Activated CD4-positive, alpha-beta T cell treated with anti-CD3 and anti-CD28 coated beads, Interleukin-2, amount 50 U/mL, for 48 hours (primary cell): ENCODE measurements at regions not wholly inside any gene's neighbourhood (a gene's known extent, or its start where the extent isn't known, plus 50 kb on each side); places are given as distances from the start of the nearest gene placed in this dataset.

Experiments
- DNase-seq, 2 experiments: peaks; one replicate each; pipeline ENCODE4 v3.0.0-alpha.2; 2020

DNA sequence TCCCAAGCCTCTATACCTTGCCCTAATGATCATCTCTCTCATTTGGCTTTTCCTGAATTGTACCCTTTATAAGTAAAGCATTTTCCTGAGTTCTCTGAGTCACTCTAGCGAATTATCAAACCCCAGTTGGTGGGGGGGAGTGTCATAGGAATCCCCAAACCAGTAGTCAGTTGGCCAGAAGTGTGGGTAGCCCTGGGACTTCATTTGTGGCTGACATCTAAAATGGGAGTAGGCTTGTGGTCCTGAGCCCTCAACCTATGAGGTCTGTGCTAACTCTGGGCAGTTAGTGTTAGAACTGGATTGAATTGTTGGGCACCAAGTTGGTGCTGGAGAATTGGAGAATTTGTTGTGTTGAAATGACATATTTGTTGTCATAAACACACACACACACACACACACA is 91.3 kb downstream of the BBS10 start:
- DNase-seq = no peak

DNA sequence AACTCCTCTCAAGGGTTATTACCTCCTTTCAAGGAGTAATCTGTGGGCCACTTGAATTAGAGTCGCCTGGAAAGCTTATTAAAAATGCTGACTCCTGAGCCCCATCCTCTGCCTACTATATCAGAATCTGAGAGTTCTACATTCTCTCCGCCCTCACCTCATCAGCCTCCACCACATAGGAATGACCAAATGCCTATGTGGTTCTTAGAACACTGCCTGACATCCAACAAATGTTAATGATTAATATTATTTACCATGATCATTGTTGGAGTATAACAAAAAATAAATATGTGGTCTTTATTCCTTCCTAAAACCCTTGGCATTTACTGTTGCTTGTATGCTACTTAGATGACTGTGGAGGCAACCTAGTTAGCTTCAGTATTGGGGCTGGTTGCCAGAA is 91.9 kb downstream of the BBS10 start:
- no peak for DNase-seq

DNA sequence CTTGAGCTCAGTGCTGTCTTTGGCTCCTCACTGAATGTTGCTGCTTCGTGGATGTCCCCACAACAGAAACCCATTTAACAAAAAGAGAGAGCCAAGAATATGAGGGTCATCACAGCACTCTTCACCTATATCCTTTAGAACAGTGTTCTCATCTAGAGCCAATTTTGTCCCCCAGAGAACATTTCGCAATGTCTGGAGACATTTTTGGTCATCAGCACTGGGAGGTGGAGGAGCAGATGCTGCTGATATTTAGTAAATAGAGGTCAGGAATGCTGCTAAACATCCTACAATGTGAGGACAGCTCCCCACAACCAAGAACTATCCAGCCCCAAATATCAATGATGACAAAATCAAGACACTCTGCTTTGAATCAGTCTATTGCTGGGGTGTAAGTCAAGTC is 92.5 kb downstream of the BBS10 start:
- no peak for DNase-seq

DNA sequence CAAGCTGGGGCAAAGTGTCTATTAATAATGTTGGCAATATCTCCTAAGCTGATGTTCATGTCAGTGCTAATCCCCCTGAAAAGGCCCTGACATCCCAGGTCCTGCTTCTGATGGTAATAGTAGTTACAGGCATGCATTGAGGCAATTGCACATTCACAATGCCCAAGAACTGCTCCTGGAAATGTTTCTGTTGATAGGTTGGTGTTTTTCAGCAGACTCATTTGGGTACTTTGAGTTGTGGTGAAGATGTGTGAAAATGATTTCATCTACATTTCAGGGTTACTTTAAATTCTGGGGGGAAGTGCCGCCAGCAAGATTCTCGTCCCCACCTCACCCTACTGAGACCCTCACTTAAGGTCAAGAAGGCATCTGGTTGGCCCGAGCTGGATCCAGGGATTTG is 92.9 kb downstream of the BBS10 start:
- DNase-seq = no peak

DNA sequence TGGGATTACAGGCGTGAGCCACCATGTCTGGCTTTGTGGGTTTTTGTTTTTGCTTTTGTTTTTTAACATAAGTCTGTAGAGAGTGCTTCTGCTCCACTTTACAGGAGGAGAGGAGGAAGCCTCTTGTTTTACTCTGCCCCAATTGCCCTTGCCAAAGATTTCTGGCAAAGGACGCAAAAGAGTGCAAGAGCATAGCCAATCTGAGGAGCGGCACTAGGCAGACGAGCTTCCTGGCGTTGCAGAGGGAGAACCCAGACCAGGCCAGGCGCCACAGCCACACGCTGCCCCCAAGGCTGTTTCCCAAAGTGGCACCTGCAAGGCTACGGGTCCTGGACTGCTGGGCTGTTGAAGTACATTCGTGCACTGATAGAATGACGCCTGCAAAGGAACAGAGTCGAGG is 96.2 kb downstream of the BBS10 start:
- DNase-seq = no peak

DNA sequence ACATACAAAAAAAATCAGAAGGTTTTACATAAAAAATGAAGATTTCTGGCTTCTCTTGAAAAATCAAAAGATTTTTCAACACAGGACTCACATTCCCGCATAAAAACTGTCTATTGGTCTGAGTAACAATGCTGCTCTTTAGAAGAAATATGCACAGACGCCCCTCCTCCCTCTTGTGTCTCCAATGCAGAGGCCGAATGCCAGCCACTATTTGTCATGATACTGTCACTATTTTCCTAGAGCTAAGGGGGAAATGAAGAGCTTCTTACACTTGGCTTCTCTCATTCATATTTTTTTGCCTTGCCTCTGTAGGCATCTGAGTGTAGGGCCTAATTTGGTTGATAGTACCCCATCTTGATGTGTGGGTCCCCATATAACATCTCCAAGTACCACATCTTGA is 98.0 kb downstream of the BBS10 start:
- DNase-seq = no peak

DNA sequence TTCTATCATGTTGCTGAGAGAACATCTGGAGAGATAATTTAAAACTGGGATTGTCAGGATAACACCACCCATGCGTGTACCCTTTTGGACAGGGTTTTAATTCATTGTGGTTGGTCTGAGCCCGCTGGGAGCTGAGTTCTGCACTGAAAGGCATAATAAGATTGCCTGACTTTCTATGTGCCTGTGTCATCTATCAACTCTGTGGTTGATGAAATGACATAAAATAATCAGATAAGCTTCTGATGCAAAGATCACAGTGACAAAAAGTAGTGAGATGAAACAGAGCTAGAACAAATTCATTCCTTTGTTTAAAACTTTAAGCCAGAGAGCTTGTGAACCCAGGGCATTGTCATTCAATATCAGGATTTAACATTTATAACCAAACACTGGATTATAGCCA is 98.7 kb downstream of the BBS10 start:
- no peak for DNase-seq

DNA sequence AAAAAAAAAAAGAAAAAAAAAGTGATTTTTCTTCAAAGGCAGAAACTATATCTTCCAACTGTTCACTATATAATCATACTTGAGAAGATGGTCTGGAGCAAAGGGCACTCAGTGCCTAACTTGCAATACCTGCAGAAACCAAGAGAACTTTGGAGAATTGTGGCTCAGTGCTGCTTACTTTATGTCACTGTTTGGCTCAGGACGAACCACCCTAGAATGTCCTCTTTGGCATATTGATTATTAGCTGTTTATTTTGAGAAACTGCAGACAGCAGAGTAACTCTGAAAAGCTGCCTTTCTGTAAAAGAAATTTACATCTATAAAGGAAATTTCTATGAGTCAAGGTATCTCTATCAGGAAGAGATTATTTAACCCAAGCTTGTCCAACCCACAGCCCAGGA is 100.2 kb downstream of the BBS10 start:
- no peak for DNase-seq

DNA sequence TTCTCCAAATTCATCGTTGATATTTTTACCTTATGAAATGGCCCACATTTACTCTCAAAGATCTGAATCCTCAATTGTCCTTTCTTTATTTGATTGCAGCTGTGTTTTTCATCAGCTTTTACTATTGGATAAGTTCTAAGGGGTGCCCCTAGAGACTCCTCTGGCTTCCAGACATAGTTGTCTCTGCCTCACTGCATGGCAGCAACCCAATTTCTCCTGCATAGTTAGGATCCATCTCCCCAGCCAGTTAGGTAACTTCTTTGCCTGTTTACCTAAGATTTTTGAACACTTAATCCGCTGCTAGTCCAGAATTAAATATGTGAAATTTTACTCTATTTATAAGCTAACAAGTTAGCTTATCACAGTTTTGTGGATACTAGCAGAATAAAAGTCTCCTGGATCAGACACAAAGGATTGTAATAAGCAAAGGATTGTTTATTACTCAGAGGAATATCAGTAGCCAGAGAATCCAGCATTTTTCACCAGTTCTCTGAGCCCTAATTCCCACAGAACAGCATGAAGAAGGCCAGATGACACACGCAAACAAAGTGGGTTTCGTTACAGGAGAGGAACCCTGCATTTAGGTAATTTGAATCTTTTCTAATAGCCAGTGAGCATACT is 101.1 kb downstream of the BBS10 start:
- DNase-seq = no peak

DNA sequence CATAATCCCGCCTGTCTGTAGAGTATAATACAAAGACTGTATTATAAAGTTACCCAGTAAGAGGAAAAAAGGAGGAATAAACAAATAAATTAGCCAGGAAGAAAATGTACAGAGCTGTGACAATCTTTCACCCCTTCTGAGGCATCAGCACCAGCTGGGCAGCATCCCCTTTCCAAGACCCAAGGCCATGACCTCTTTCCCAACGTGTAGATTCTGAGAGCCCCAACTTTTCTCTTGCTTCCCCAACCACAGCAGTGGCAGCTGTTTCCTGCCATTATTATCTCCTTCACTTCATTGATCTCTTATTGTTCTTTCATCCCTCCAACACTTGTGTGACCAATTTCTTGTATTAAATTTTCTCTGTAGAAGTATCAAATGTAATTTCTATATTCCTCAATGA is 101.6 kb downstream of the BBS10 start:
- DNase-seq = no peak

DNA sequence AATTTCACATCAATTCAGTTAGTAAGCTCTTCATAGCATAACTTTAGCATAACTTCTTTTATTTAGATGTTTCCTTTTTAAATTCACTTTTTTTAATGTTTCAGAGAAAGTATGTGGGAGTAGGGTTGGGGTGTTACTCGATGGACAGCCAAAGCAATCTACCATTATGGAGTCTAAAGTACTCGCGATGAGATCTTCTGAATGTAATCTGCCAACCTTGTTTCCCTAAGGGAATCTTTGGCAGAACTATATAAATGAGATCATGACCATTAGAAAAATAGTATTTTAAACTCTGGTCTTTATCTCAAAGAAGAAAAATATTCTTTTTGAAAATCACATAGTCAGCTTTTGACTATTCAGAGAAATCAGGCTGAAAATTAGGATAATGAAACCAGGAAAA is 103.9 kb downstream of the BBS10 start:
- DNase-seq = no peak

DNA sequence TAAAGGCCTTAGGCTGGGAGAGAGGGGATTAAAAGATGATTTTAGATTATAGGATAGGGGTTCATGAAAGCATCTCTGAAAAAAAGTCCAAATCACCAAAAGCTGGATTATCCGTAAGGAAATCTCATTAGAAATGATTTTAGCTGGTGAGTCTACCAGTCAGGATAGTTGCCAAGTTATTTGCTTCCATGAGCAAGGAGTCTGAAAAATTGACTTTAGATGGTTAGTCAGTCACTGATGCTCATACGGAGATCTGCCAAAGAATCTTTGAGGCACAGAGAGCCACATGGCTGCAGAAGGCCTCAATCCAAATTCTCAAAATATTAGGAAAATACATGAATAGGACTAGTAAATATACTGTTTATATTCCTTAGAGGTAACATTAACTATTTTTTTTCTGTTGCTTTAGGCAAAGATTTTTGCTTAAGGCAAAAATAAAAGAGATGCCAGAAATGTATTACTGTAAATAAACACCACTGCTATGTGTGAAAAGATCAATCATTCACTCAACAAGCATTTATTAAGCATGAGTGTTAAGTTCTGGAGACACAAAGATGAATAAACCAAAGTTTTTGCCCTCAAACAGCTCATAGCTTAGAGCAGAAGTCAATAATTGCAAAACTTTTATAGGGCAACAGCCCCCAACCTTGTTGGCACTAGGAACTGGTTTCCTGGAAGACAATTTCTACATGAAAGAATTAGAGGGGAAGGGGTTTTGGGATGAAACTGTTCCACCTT is 105.2 kb downstream of the BBS10 start:
- no peak for DNase-seq

DNA sequence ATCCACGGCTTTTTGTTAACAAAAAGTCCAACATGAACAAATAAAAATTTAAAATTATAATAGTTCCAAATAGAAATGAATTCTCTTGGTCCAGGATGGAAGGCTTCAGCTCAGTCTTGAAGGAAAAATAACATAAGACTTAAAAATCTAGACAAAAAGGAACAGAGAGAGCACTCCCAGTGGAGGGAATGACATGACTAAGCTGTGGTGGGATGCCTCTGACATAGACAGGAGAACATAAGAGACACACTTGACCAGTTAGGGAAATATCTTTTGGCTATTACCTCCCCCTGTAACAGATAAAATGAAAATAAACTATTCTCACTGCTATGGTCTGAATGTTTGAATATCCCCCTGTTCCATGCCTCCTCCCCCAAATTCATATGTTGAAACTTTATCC is 106.8 kb downstream of the BBS10 start:
- DNase-seq = no peak

DNA sequence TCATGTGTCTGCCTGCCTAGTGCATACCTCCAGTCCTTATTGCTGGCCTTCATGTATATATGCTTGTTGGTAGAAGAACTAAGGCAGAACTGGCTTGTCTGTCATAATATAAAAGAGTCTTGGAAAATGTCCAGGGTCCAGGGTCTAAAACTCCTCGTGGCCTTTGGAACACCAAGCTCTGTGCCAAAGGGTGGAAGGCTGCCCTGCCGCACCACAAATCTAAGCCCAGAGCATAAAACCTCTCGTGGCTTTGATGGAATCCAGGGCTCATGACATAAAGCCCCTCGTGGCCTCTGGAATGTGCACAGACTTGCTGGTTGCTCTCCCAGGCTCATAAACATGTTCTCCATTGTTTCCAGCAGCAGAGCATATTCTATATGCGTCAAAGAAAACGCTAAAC is 107.9 kb downstream of the BBS10 start:
- no peak for DNase-seq

DNA sequence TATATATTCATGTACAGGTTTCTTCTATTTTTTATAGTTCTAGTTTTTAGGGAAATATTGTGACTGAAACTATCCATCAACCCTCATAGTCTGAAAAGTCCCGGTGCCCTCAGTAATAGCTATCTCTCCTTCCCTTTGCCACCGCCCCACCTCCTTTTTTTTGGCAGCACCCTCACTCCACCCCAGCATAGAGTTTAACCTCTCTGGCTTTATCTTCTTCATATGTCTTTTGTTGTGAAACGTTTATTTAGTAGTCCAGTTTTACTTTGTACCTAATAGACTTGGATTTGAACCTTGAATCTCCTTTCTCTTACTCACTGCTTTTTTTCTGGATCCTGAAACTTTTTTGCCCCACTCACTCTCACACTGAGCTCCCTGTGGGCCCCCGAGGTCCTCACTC is 109.5 kb downstream of the BBS10 start:
- no peak for DNase-seq

DNA sequence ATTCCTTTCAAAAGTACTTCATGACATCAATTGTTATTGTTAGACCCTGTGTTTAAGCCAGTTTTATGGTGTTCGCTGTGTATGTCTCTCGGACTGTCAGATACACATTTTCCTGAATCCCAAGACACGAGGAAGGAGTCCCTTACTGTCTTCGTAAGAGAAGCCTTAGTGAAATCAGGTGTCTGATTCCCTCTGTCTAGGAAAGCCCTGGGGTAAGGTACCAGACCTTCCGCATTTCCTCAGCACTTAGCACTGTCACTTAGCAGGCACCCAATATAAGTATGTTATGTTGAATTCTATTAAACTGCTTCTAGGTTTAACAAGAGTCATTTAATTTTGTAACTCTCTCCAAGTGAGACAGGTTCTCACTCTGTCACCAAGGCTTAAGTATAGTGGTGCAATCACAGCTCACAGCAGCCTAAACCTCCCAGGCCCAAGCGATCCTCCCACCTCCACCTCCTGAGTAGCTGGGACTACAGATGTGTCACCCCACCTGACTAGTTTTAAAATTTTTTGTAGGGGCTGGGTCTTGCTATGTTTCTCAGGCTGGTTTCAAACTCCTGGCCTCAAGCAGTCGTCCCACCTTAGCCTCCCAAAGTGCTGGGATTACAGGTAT is 111.0 kb downstream of the BBS10 start:
- no peak for DNase-seq

DNA sequence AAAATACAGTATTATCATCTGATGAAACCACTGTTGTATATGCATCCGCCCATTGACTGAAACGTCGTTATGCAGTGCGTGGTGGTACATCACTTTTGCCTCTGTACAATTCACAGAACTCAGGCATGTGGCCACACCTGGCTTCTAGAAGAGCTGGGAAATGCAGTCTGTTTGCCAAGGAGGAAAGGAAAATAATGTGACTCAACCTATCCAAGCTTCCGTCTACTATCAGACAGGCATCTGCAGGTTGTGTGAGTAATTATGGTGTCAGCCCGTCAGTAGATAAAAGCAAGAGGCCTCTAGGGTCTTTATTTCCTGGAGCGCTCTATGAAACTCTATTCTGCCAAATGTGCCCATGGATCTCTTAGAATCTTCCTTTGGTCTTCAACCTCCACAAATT is 111.6 kb downstream of the BBS10 start:
- no peak for DNase-seq

DNA sequence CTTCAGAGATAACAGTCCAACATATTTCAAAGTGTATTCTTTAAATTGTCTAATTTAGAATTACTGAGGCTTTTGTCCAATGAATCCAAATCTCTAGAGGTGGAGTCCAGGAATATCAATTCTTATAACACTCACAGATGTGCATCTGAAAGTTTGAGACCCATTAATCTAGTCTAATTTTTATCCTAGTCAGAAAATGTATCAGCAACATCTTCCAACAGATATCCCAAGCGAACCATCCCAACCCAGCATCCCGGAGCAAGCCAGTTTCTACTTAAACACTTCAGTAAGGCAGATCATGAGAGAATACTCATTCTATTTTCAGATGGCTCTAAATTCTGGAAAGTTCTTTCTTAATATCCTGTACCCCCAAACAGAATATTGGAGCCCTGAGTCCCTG is 113.5 kb downstream of the BBS10 start:
- DNase-seq = no peak

DNA sequence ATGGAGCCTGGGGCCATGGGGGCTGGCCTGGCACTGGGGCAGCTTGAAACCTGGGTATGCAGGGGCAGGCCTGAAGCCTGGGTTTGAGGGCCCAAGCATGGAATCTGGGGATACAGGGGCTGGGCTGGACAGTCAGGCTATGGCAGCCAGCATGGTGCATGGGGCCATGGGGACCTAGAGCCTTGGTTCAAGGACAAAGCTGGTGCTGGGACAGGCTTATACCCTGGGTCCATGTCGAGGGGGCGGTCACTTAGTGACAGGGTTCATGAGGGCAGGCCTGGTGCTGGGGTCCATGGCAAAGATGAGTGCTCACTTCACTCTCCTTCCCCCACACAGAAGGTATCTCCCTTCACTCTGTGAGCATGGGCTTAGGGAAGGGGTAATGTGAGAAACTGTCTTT is 116.2 kb downstream of the BBS10 start:
- no peak for DNase-seq

DNA sequence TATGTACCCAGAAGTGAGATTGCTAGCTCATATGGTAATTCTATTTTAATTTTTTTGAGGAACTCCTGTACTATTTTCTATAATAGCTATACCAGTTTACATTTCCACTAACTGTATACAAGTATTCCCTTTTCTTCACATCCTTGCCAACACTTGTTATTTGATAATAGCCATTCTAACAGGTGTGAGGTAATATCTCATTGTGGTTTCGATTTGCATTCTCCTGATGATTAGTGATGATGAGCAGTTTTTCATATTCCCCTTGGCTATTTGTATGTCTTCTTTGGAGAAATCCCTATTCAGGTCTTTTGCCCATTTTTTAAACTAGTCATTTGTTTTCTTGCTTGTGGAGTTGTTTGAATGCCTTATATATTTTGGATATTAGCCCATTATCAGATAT is 121.3 kb downstream of the BBS10 start:
- DNase-seq = no peak

DNA sequence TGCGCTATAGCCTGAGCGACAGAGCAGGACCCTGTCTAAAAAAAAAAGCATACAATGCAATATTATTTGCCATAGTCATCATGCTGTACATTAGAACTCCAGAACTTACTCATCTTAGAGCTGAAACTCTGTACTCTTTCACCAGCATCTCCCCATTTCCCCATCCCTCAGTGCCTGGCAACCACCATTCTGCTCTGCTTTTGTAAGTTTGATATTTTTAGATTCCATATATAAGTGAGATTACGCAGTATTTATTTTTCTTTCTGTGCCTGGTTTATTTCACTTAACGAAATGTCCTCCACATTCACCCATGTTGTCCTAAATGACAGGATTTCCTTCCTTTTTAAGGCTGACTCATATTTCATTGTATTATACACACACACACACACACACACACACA is 121.8 kb downstream of the BBS10 start:
- no peak for DNase-seq

DNA sequence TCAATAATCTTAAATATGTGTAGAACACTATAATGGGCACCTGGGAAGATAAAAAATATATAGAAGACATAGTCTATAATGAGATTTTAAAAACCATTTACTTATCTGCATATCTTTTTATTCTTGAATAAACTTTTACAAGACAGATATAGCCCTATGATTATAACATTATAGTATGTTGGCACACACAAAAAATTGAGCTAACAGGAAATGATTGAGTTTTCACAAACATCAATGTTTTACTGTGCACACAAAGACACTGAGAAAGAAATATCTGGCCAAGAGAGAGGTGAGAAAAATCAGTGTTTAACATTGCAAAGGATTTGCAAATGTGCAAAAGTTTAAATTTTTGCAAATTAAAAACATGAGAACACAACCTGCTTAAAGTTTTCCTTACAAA is 124.3 kb downstream of the BBS10 start:
- DNase-seq = no peak

DNA sequence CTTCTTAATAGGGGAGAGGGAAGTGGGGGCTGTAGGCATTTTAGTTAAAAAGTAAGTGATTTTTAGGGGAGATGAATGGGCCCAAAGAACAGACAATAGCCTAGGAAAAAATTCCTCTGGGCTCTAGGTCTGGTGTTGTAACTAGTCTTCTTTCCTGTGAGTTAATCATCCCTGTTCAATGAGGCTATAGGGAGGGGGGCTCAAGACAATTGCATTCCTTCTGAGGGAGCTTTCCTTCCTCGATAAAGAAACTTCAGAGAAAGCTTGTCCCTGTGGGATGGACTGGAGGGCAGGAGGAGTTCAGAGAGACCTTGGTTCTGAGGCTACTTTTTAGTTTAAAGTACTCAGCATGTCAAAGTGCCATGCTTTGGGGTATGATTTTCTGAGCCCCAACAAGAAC is 127.2 kb downstream of the BBS10 start:
- no peak for DNase-seq

DNA sequence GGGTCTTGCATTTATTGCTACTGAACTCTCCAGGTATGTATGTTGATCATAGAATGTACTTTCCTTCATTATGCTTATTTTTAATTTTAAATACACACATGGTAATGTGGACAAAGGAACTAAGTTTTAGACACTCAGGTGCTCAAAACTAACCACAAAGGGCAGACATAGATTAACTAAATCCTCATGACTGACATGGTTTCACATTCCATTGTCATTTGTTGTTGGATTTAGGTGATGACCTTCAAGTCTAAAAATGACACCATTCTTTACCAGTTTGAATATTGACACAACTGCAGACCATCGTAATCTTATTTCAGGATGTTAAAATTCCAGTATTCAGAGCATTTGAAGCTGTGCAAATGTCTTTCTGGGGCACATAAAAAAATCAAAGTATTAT is 128.4 kb downstream of the BBS10 start:
- no peak for DNase-seq
